Glomerular visceral epithelial cell (primary cell): ENCODE measurements at regions not wholly inside any gene's neighbourhood (a gene's known extent, or its start where the extent isn't known, plus 50 kb on each side); places are given as distances from the start of the nearest gene placed in this dataset.
"Not testable (repeated sequence)": the region's sequence is repeated elsewhere in the genome, so short reads cannot be mapped to it uniquely, and the experiment has no call there.

ENCODE experiments used
- DNase-seq: peaks from one replicate; pipeline ENCODE4 v3.0.0-alpha.2; 2016; ENCODE audit errors: extremely low spot score

- no peak for DNase-seq
These were observed 94.6 kb downstream of the APOB start for GRCh38 chr2:20949256-20949655.

- no peak for DNase-seq
These were observed 97.4 kb downstream of the APOB start for GRCh38 chr2:20946468-20946867.

- DNase-seq, result not testable (repeated sequence)
These were observed 100.2 kb downstream of the APOB start for GRCh38 chr2:20943721-20944120.

GRCh38 chr2:20942646-20943125, 101.2 kb downstream of the APOB start:
- no peak for DNase-seq

- DNase-seq, result no peak
These were observed 103.0 kb downstream of the APOB start for GRCh38 chr2:20940856-20941255.

- DNase-seq, result no peak
These were observed 103.7 kb downstream of the APOB start for GRCh38 chr2:20939931-20940795.

GRCh38 chr2:20937353-20937752, 106.5 kb downstream of the APOB start:
- no peak for DNase-seq

GRCh38 chr2:20935168-20935775, 108.6 kb downstream of the APOB start:
- no peak for DNase-seq

- DNase-seq, result no peak
These were observed 109.6 kb downstream of the APOB start for GRCh38 chr2:20934236-20934635.

- DNase-seq, result no peak
These were observed 110.2 kb downstream of the APOB start for GRCh38 chr2:20933714-20934113.

- DNase-seq, result no peak
These were observed 108.4 kb upstream of the LDAH start for GRCh38 chr2:20931346-20931745.

GRCh38 chr2:20930928-20931327, 108.0 kb upstream of the LDAH start:
- DNase-seq, result peak; percentile 77

GRCh38 chr2:20929721-20930120, 106.8 kb upstream of the LDAH start:
- no peak for DNase-seq

GRCh38 chr2:20928617-20929016, 105.7 kb upstream of the LDAH start:
- DNase-seq, result no peak

GRCh38 chr2:20925265-20925889, 102.5 kb upstream of the LDAH start:
- DNase-seq, result no peak

GRCh38 chr2:20919297-20919800, 96.4 kb upstream of the LDAH start:
- DNase-seq, result no peak

- no peak for DNase-seq
These were observed 95.0 kb upstream of the LDAH start for GRCh38 chr2:20917719-20918572.

GRCh38 chr2:20917287-20917660, 94.4 kb upstream of the LDAH start:
- DNase-seq, result no peak

- DNase-seq, result peak; percentile 38
These were observed 93.8 kb upstream of the LDAH start for GRCh38 chr2:20916604-20917286.

GRCh38 chr2:20915271-20915670, 92.4 kb upstream of the LDAH start:
- no peak for DNase-seq

GRCh38 chr2:20914771-20915170, 91.9 kb upstream of the LDAH start:
- DNase-seq, result no peak
